ENCODE measurements at regions not wholly inside any gene's neighbourhood (a gene's known extent, or its start where the extent isn't known, plus 50 kb on each side); places are given as distances from the start of the nearest gene placed in this dataset.

DNA sequence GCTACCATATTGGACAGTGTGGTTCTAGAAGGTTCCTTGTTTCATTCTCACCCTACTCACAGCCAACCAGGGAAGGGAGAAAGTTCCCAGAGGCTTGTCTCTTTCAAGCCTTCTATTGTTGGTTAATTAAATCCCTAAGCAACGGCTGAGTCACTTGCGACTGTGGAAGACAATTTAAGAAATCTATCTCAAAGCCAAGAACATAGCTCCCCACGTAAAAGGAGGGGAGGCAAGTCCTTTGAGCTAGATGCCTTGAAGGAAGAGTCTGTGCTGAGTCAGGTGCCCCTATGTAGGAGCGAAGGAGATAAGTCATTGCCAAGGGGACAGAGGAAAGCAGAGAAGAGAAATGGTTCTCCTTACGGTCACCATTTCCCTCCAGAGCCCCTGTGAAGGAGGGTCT lies 79.4 kb upstream of the PPP2R5A start:
- no peaks in the 10 kb centered on the region for H3K36me3 ChIP-seq
- TF ChIP-seq, protein P1, sequence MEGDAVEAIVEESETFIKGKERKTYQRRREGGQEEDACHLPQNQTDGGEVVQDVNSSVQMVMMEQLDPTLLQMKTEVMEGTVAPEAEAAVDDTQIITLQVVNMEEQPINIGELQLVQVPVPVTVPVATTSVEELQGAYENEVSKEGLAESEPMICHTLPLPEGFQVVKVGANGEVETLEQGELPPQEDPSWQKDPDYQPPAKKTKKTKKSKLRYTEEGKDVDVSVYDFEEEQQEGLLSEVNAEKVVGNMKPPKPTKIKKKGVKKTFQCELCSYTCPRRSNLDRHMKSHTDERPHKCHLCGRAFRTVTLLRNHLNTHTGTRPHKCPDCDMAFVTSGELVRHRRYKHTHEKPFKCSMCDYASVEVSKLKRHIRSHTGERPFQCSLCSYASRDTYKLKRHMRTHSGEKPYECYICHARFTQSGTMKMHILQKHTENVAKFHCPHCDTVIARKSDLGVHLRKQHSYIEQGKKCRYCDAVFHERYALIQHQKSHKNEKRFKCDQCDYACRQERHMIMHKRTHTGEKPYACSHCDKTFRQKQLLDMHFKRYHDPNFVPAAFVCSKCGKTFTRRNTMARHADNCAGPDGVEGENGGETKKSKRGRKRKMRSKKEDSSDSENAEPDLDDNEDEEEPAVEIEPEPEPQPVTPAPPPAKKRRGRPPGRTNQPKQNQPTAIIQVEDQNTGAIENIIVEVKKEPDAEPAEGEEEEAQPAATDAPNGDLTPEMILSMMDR (IDR thresholded peaks at IDR 0.05): no peak
- H3K4me1 ChIP-seq (ENCODE audit: control insufficient read depth in 1 of 2, insufficient read depth in 1 of 2, low read depth in 1 of 2, low read length in 1 of 2): no peaks in the 10 kb centered on the region
- H3K4me3 ChIP-seq (ENCODE audit: low read depth in 1 of 2, low read length in 1 of 2): no peak overlapping the region
- H3K27me3 ChIP-seq: no peaks in the 10 kb centered on the region
- H3K27ac ChIP-seq: no peak overlapping the region
- no peaks in the 10 kb centered on the region for H3K9me3 ChIP-seq

DNA sequence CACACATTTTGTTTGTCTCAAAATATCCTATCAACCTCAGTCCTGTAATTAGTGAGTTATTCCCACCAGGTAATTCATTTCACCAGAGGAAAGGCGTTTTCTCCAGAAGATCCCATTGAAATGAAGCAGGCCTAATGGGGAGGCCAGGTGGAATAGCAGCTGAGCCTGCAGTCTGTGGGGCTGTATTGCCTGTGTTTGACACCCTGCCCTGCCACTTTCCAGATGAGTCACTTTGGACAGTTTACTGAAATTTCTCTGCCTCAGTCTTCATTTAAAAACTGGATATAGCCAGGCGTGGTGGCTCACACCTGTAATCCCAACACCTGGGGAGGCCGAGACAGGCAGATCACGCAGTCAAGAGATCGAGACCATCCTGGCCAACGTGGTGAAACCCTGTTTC lies 78.1 kb upstream of the PPP2R5A start:
- H3K9me3 ChIP-seq: no peaks in the 10 kb centered on the region
- H3K27ac ChIP-seq: no peak overlapping the region
- TF ChIP-seq, protein P1 (IDR thresholded peaks at IDR 0.05): no peak
- no peaks in the 10 kb centered on the region for H3K4me1 ChIP-seq (ENCODE audit: control insufficient read depth in 1 of 2, insufficient read depth in 1 of 2, low read depth in 1 of 2, low read length in 1 of 2)
- H3K4me3 ChIP-seq (ENCODE audit: low read depth in 1 of 2, low read length in 1 of 2): no peak overlapping the region
- no peaks in the 10 kb centered on the region for H3K36me3 ChIP-seq
- H3K27me3 ChIP-seq: no peaks in the 10 kb centered on the region

DNA sequence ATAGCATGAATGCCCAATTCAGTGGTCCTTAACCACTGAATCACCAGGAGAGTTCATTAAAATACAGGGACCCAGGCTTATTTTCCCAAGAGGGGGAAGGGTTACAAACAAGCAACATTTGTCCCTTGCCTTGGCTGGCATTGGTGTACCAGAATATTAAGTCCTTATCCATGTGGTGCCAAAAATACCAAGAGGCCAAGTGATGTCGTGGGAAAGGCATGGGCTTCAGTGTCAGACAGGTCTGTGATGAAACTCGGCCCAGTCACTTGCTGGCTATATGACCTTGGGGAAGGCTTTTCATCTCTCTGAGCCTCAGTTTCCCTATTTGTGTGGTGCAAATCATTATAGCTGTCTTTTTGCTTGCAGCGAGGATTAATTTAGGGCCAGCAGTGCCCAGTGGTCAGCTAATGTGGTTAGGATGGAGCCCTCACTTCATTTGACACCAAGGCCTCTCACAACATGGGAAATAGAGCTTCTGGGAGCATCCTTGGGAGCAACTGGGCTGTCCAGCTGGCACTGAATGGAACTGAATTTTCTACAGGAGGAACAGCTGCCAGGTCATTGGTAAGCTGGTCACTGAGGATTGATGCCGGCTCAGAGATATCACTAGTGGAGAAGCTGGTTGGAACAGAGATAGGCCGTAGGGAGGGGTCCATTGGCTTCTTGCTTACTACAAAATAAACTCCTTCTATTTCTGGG lies 77.2 kb upstream of the PPP2R5A start:
- no peaks in the 10 kb centered on the region for H3K9me3 ChIP-seq
- H3K4me1 ChIP-seq (ENCODE audit: control insufficient read depth in 1 of 2, insufficient read depth in 1 of 2, low read depth in 1 of 2, low read length in 1 of 2): no peaks in the 10 kb centered on the region
- no peaks in the 10 kb centered on the region for H3K27me3 ChIP-seq
- TF ChIP-seq, protein P1 (IDR thresholded peaks at IDR 0.05): no peak
- H3K36me3 ChIP-seq: no peaks in the 10 kb centered on the region
- H3K27ac ChIP-seq: no peak overlapping the region
- no peak overlapping the region for H3K4me3 ChIP-seq (ENCODE audit: low read depth in 1 of 2, low read length in 1 of 2)

DNA sequence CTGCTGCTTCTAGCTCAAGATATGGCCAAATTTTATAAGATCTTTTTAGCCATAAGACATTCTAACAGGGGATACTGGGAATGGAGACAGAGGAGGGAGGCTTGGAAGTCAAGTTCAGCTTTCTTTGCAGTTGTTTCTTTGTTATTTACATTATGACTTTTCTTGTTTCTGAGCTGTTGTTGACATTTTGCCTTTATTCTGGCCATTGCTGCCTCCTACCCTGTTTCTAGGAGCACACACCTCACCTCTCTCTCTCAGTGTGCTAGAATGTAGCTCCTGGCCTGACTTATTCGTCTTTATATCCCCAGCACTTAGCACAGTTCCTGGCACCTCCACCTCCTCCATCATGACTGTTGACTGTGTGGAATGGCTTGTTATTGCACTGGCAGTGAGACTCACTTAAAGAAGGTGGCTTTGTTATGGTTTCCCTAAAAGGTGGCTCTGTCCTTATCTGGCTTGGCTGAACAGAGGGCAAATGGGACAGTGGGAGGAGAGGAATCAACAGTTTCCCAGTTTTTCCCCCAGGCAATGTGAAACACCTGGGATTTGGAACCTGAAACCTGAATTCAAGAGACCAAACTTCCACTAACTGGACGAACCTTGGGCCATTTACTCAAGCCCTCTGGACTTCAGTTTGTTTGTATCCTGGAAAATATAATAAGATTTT lies 76.1 kb upstream of the PPP2R5A start:
- Histone ChIP-seq H3K27me3 (no peaks in the 10 kb centered on the region), H3K36me3 (no peaks in the 10 kb centered on the region), H3K4me1 (ENCODE audit: control insufficient read depth in 1 of 2, insufficient read depth in 1 of 2, low read depth in 1 of 2, low read length in 1 of 2) (no peaks in the 10 kb centered on the region), H3K27ac (no peak overlapping the region), H3K9me3 (no peaks in the 10 kb centered on the region), H3K4me3 (ENCODE audit: low read depth in 1 of 2, low read length in 1 of 2) (no peak overlapping the region)
- TF ChIP-seq, protein P1 (IDR thresholded peaks at IDR 0.05): no peak

DNA sequence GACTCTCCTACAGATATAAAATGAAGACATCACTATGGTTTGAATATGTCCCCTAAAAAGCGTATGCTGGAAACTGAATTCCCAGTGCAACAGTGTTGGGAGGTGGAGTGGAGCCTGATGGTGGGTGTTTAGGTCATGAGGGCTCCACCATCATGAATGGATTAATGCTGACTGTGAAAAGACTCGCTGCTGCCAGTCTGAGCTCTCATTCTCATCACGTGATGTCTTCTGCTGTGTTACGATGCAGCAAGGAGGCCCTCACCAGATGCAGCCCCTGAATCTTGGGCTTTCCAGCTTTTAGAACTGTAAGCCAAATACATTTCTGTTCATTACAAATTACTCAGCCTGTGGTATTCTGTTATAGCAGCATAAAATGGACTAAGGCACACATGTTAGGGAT lies 73.8 kb upstream of the PPP2R5A start:
- peaks cover 0 to 9% of the 10 kb centered on the region in 2 experiments for H3K4me1 ChIP-seq (ENCODE audit: control insufficient read depth in 1 of 2, insufficient read depth in 1 of 2, low read depth in 1 of 2, low read length in 1 of 2)
- no peak overlapping the region for H3K4me3 ChIP-seq (ENCODE audit: low read depth in 1 of 2, low read length in 1 of 2)
- TF ChIP-seq, protein P1 (IDR thresholded peaks at IDR 0.05): no peak
- no peaks in the 10 kb centered on the region for H3K9me3 ChIP-seq
- H3K27me3 ChIP-seq: no peaks in the 10 kb centered on the region
- H3K36me3 ChIP-seq: no peaks in the 10 kb centered on the region
- H3K27ac ChIP-seq: no peak overlapping the region
